Activated CD8-positive, alpha-beta memory T cell treated with anti-CD3 and anti-CD28 coated beads for 36 hours (primary cell): ENCODE measurements at regions not wholly inside any gene's neighbourhood (a gene's known extent, or its start where the extent isn't known, plus 50 kb on each side); places are given as distances from the start of the nearest gene placed in this dataset.

Source experiments
- CTCF ChIA-PET: fragments of 350-600 bp; sonication (Branson Sonifier 250); formaldehyde crosslinking; loops from one replicate; lab custom pipeline; 2021; ENCODE audit warnings: antibody characterized with exemption; lab: Charles Lee
- POLR2A ChIA-PET: fragments of 350-600 bp; sonication (Branson Sonifier 250); formaldehyde crosslinking; loops from one replicate; lab custom pipeline; 2021; ENCODE audit warnings: antibody characterized with exemption; lab: Charles Lee

DNA sequence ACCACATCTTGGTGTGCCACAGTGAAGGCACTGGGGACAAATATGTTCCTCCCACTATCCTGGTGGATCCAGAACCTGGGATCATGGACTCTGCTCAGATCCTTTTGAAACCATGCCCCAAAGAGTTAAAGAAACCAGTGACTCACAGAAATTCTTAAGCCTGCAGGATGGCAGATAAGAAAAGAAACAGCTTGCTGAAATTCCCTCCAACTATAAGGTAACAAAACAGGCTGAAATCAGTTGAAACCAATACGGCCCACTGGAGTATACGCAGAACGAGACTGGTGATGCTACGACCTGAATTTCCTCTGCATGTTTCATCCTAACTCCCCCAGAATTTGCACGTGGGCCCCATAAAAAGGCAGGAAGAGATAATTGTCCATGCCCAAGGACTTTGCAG lies 209.6 kb downstream of the TJP1 start:
- POLR2A ChIA-PET: no interaction called here
- CTCF ChIA-PET: no interaction called here

DNA sequence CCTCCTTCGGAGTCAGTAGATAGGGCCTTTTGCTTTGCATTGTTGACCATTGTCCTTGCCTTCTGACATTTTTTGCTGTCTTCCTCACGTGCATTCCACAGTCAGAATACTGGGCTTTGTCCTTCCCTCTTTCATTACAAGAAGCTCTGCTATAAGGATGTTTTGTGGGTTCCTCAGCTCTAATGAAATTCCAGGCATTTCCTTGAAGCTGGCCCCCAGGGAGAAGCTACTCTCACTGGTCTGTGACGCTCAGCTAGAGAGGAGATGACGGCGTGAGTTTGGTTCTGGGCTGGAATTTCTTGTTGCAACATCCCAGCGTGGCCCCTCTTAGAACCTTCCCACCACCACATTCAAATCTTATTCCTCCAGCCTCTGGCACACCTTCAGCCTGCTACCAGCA lies 210.2 kb downstream of the TJP1 start:
- ChIA-PET POLR2A (no interaction called here), CTCF (no interaction called here)

DNA sequence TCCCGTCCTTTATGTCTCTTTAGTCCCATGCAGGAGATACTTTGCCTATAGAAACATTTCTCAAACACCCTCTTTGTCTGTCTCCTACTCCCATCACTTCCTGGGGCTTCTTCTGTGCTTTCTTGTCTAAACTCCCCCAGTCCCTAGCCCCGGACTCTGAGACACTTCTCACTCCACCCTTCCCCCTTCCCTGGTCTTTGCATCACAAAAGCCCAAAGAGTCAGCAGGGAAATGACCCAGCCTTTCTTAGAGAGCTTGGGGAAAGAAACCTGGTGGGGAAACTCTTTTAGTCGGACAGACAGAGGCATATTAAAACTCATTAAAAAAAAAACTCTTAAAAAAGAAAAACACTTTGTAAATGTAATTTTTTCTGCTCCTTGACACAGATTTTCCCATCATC lies 211.2 kb downstream of the TJP1 start:
- CTCF ChIA-PET: no interaction called here

DNA sequence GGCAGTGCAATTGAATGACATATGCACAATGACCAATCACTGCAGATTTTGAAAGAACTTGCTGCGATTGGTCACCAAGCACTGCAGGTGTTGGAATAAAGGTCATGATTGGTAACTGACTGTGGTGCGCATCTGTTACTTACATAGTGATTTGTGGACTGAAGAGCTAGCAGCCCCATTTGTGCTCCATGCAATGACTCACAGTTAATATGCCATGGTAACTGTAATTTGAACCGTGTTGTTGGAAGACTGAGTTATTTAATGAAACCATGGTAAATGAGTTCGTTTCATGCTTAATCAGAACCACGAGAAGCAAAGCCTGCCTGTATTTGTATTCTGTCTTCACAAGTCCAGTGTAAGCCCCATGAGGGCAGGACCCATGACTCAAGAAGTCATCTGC lies 220.5 kb downstream of the TJP1 start:
- ChIA-PET POLR2A (no interaction called here), CTCF (no interaction called here)

More for the DNA sequence above, 211.2 kb downstream of the TJP1 start:
- POLR2A ChIA-PET: no interaction called here

DNA sequence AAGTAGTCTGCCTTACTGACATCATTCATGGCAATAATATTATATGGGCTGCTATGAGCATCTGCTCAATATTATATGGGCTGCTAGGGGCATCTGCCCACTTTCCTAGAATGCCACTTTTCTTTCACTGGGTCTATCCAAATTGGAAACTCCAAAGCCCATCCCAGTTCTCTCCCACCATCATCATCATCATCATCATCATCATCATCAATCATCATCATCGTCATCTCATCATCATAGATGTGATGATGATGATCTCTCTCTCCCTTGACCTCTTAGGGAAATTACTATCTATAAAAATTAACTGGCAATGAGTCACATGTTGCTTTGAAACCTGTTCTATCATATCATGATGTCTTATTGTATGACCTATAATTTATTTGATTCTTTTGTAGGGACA lies 222.0 kb downstream of the TJP1 start:
- CTCF ChIA-PET: no interaction called here
- POLR2A ChIA-PET: no interaction called here

- CTCF ChIA-PET: no interaction called here
- POLR2A ChIA-PET: no interaction called here
Measured at GRCh38 chr15:29596266-29596665, 226.0 kb downstream of the TJP1 start.

DNA sequence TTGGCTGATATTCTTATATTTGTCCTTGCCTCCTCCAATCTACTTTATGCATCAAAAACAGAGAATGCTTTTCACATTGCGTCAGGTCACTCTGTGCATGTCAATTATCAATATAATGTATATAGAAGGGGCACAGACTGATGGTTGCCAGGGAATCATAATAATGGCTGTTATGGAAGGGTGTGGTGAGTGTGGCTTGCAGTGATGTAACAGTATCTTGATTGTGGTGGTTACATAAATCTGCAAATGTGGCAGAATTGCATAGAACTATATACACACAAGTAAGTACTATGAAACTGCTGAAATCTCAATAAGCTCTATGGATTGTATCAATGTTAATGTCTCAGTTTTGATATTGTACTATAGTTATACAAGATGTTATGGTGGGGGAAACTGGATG lies 228.6 kb downstream of the TJP1 start:
- CTCF ChIA-PET: no interaction called here
- POLR2A ChIA-PET: interaction anchor here (0.6 kb wide), 1 partner anchor 64 kb away, joined by 3 read pairs; no protein-coding TSS in a partner anchor

- CTCF ChIA-PET: no interaction called here
- POLR2A ChIA-PET: no interaction called here
Measured at GRCh38 chr15:29593111-29593510, 229.2 kb downstream of the TJP1 start.

DNA sequence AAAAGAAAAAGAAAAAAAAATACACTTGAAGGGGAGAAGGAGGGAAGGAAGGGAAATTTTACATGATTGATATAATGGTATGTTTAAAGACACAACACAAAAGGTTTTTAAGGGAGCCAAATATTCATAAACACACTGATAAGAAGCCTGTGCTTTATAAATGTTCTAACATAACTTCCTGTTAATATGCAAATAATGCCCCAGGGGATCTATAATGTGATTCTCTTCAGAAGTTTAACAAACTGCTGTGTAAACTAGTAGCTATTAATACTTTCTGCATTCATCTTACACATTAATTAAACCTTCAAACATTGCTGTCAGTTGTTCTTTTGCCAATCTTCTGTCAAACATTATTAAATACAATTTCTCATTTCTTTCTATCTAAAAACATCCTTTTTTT lies 231.6 kb downstream of the TJP1 start:
- ChIA-PET POLR2A (interaction anchor here (0.6 kb wide), 1 partner anchor 1697 kb away, joined by 6 read pairs; no protein-coding TSS in a partner anchor), CTCF (no interaction called here)

- ChIA-PET POLR2A (no interaction called here), CTCF (interaction anchor here (1.0 kb wide), 1 partner anchor 39 kb away, joined by 4 read pairs; no protein-coding TSS in a partner anchor)
Measured at GRCh38 chr15:29589975-29590374, 232.3 kb downstream of the TJP1 start.

GRCh38 chr15:29589416-29589815 lies 232.9 kb downstream of the TJP1 start:
- ChIA-PET CTCF (interaction anchor here (1.0 kb wide), 1 partner anchor 38 kb away, joined by 4 read pairs; no protein-coding TSS in a partner anchor), POLR2A (no interaction called here)

DNA sequence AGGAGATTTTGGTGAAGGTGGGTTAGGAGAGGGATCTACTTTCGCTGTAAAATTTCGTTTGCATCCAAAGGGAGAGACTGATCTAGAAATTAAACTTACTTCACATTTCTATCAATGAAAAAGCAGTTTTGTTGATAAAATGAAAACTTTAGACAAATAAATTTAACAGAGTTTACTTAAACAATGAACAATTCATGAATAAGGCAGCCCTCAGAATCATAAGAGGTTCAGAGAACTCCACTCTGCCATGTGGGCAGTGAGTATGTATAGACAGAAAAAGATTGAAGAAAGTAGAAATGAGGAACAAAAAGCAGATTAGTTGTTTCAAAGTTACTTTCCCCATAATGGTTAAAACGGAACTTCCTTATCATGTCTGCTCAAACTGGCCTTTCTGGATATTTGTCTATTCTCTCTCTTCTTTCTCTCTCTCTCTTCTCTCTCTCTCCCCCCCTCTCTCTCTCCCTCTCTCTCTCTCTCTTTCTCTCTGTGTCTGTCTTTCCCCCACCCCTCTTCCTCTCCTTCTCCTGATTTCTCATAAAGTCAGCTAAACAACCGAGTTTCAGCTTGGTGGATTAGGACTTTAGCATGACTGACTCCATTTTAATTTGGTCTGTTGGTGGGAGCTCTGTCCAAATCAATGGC lies 248.9 kb downstream of the TJP1 start:
- ChIA-PET CTCF (no interaction called here), POLR2A (no interaction called here)

DNA sequence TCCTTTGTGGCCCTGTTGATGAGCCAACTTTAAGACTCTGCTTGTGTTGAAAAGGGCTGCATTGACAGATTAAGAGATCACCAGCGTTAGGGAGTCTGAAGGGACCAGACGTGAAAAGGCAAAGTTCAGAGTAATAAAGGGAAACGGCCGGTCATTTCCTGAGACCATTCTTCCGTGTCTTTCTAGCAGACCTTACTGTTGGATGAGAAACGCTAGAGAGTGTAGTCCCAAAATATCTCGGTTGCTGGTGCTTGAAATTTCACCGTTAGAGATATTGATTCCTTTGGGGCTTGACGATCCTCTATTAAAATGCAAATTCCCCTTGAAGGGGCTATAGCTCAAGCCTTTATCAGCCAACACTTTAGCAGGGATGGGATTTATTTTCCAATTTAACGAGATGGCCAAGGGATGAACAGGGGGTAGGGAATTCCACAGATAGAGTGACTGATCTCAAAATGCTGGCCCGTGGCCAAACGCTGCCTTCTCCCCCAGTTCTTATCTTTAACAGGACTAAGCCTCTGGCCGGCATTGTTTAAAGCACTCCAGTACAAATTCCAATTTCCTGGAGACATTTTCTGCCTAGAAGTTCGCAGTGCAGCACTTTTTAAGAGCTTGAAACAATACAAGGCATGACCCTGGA lies 250.4 kb downstream of the TJP1 start:
- ChIA-PET CTCF (no interaction called here), POLR2A (no interaction called here)

GRCh38 chr15:29570948-29571791 lies 251.1 kb downstream of the TJP1 start:
- CTCF ChIA-PET: no interaction called here
- POLR2A ChIA-PET: no interaction called here

DNA sequence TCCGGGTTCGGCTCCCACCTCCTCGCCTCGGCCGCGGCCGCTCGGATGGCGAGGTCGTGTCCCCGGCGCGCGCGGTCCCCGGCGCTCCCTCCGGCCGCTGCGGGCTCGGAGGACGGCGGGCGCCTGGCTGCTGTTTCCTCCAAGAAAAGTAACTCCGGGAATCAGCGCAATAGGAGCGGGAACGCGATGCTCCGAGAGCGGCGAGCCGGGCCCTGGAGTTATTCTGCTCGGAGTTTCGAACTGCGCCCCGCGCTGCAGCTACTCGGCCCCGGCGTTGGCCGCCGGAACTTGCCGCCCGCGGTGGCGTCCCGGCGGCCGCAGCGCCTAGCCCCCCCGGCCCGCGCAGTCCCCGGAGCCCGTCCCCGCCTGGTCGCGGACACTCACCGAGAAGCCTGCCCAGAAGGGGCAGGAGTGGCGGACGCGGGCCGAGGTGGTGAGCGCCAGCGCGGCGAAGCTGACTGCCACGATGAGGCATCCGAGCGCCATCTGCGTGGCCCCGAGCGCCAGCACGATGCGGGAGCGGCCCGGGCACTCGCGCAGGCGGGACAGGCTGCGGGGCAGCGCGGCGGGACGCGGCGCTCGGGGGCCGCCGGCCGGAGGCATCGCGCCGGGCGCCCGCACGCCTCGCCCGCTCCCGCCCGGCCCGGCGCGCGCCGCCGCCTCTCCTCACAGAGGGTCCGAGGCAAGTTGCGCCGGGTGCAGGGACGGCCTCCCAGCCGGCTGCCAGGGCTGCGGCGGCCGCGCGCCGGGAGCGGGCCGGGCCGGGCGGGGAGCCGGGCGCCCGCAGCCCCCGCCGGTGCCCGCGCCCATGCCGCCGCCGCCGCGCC lies 251.9 kb downstream of the TJP1 start:
- ChIA-PET CTCF (no interaction called here), POLR2A (no interaction called here)

DNA sequence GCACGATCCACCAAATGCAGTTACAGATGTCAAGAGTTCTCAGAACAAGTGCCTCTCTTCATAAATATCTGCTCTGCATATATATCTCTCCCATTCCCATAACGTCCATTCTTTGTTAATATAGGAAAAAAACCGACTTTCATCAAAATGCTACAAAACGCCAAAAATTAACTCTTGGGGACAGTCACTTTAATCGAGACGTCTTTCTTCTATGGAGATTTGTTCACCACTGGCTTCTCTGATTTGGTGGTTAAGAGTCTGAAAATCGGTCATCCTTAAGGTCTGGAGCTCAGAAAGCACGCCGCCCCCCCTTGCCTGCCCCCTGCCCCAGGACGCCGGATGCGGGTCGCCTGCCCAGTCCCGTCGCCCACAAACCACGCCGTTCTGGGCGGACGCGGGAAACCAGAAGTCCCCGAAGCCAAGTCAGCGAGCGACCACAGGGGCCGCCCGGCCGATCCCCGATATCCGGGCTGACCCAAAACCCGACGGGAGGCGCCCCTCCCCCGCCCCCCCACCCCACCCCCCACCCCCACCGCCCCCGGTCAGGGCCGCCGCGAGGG lies 252.7 kb downstream of the TJP1 start:
- POLR2A ChIA-PET: no interaction called here
- CTCF ChIA-PET: no interaction called here

- CTCF ChIA-PET: interaction anchor here (0.5 kb wide), 1 partner anchor 393 kb away, joined by 3 read pairs; no protein-coding TSS in a partner anchor
- POLR2A ChIA-PET: no interaction called here
Measured at GRCh38 chr15:29568840-29569532, 253.3 kb downstream of the TJP1 start.

GRCh38 chr15:29567336-29567735 lies 254.9 kb downstream of the TJP1 start:
- CTCF ChIA-PET: no interaction called here
- POLR2A ChIA-PET: no interaction called here

DNA sequence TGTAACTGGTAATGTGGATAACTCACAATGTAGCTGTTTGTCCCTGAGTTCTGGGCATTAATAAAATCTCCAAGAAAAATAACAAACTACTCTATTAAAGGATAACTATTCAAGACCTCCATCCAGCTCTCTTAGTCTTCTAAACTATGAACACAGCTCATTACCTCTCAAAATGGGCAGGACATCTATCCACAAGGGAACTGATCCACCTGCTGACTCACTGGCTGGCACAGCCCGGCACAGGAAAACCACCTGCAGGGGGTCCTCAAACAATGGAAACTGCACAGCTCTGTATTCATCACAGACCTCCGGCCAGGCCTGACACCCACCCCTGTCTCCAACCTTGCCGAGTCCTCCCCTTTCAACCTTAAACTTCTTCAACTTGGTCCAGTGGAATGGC lies 255.4 kb downstream of the TJP1 start:
- POLR2A ChIA-PET: no interaction called here

More for the DNA sequence above, 255.4 kb downstream of the TJP1 start:
- CTCF ChIA-PET: no interaction called here
